ENCODE measurements at regions not wholly inside any gene's neighbourhood (a gene's known extent, or its start where the extent isn't known, plus 50 kb on each side); places are given as distances from the start of the nearest gene placed in this dataset.

- Mint-ChIP-seq H3K4me1 (ENCODE audit: low read depth, unreplicated experiment) (no peaks in the 10 kb centered on the region), H3K4me3 (ENCODE audit: low read depth, unreplicated experiment) (no peak overlapping the region), H3K9me3 (ENCODE audit: low read depth, unreplicated experiment) (no peaks in the 10 kb centered on the region), H3K36me3 (ENCODE audit: insufficient read depth, unreplicated experiment) (no peaks in the 10 kb centered on the region), H3K27me3 (ENCODE audit: unreplicated experiment) (no peaks in the 10 kb centered on the region), H3K27ac (ENCODE audit: unreplicated experiment) (no peak overlapping the region)
- intact Hi-C loops (cut with micrococcal nuclease; ENCODE audit: unreplicated experiment): no loop called here
- no peak for DNase-seq
- CTCF ChIA-PET: no interaction called here
- TF ChIP-seq CTCF (IDR thresholded peaks at IDR 0.05; ENCODE audit: unreplicated experiment): no peak
- no TSS peak for BruUV-seq (replicated peaks)
These were observed 418.2 kb upstream of the ADGRL2 start for GRCh38 chr1:81382561-81382960.

GRCh38 chr1:81381881-81382280 is 418.9 kb upstream of the ADGRL2 start:
- Mint-ChIP-seq H3K4me3 (ENCODE audit: low read depth, unreplicated experiment) (no peak overlapping the region), H3K36me3 (ENCODE audit: insufficient read depth, unreplicated experiment) (no peaks in the 10 kb centered on the region), H3K27me3 (ENCODE audit: unreplicated experiment) (no peaks in the 10 kb centered on the region), H3K4me1 (ENCODE audit: low read depth, unreplicated experiment) (no peaks in the 10 kb centered on the region), H3K9me3 (ENCODE audit: low read depth, unreplicated experiment) (no peaks in the 10 kb centered on the region), H3K27ac (ENCODE audit: unreplicated experiment) (no peak overlapping the region)
- TF ChIP-seq CTCF (IDR thresholded peaks at IDR 0.05; ENCODE audit: unreplicated experiment): no peak
- intact Hi-C loops (cut with micrococcal nuclease; ENCODE audit: unreplicated experiment): no loop called here
- no peak for DNase-seq
- CTCF ChIA-PET: no interaction called here
- no TSS peak for BruUV-seq (replicated peaks)

- no TSS peak for BruUV-seq (replicated peaks)
- Mint-ChIP-seq H3K27ac (ENCODE audit: unreplicated experiment) (no peak overlapping the region), H3K9me3 (ENCODE audit: low read depth, unreplicated experiment) (no peaks in the 10 kb centered on the region), H3K4me3 (ENCODE audit: low read depth, unreplicated experiment) (no peak overlapping the region), H3K27me3 (ENCODE audit: unreplicated experiment) (no peaks in the 10 kb centered on the region), H3K4me1 (ENCODE audit: low read depth, unreplicated experiment) (no peaks in the 10 kb centered on the region), H3K36me3 (ENCODE audit: insufficient read depth, unreplicated experiment) (no peaks in the 10 kb centered on the region)
- CTCF ChIA-PET: no interaction called here
- TF ChIP-seq CTCF (IDR thresholded peaks at IDR 0.05; ENCODE audit: unreplicated experiment): no peak
- DNase-seq: no peak
- intact Hi-C loops (cut with micrococcal nuclease; ENCODE audit: unreplicated experiment): no loop called here
These were observed 420.3 kb upstream of the ADGRL2 start for GRCh38 chr1:81380436-81380835.

- no peaks in the 10 kb centered on the region for H3K4me1 Mint-ChIP-seq (ENCODE audit: low read depth, unreplicated experiment)
- H3K27me3 Mint-ChIP-seq (ENCODE audit: unreplicated experiment): no peaks in the 10 kb centered on the region
- CTCF ChIA-PET: no interaction called here
- H3K27ac Mint-ChIP-seq (ENCODE audit: unreplicated experiment): no peak overlapping the region
- DNase-seq: no peak
- H3K9me3 Mint-ChIP-seq (ENCODE audit: low read depth, unreplicated experiment): no peaks in the 10 kb centered on the region
- no TSS peak for BruUV-seq (replicated peaks)
- no peak for TF ChIP-seq CTCF (IDR thresholded peaks at IDR 0.05; ENCODE audit: unreplicated experiment)
- H3K36me3 Mint-ChIP-seq (ENCODE audit: insufficient read depth, unreplicated experiment): no peaks in the 10 kb centered on the region
- intact Hi-C loops (cut with micrococcal nuclease; ENCODE audit: unreplicated experiment): no loop called here
- no peak overlapping the region for H3K4me3 Mint-ChIP-seq (ENCODE audit: low read depth, unreplicated experiment)
These were observed 421.3 kb upstream of the ADGRL2 start for GRCh38 chr1:81379430-81379829.

GRCh38 chr1:81377406-81377805 is 423.3 kb upstream of the ADGRL2 start:
- no peaks in the 10 kb centered on the region for H3K27me3 Mint-ChIP-seq (ENCODE audit: unreplicated experiment)
- DNase-seq: no peak
- H3K4me3 Mint-ChIP-seq (ENCODE audit: low read depth, unreplicated experiment): no peak overlapping the region
- CTCF ChIA-PET: no interaction called here
- intact Hi-C loops (cut with micrococcal nuclease; ENCODE audit: unreplicated experiment): no loop called here
- H3K27ac Mint-ChIP-seq (ENCODE audit: unreplicated experiment): no peak overlapping the region
- no peaks in the 10 kb centered on the region for H3K36me3 Mint-ChIP-seq (ENCODE audit: insufficient read depth, unreplicated experiment)
- no peaks in the 10 kb centered on the region for H3K9me3 Mint-ChIP-seq (ENCODE audit: low read depth, unreplicated experiment)
- no TSS peak for BruUV-seq (replicated peaks)
- TF ChIP-seq CTCF (IDR thresholded peaks at IDR 0.05; ENCODE audit: unreplicated experiment): no peak
- H3K4me1 Mint-ChIP-seq (ENCODE audit: low read depth, unreplicated experiment): no peaks in the 10 kb centered on the region
